Midbrain (tissue), 1 donor: ENCODE measurements at regions not wholly inside any gene's neighbourhood (a gene's known extent, or its start where the extent isn't known, plus 50 kb on each side); places are given as distances from the start of the nearest gene placed in this dataset.

Experiments
- DNase-seq: peaks from one replicate; lab custom pipeline; 2025; lab: John Stamatoyannopoulos, UW

- no peak for DNase-seq
Observed at GRCh38 chr1:98035602-98036002, 114.8 kb upstream of the DPYD start.

- DNase-seq, result no peak
Observed at GRCh38 chr1:98034505-98034904, 113.7 kb upstream of the DPYD start.

GRCh38 chr1:98032958-98033357 is 112.1 kb upstream of the DPYD start:
- no peak for DNase-seq

- no peak for DNase-seq
Observed at GRCh38 chr1:98030976-98031375, 110.1 kb upstream of the DPYD start.

GRCh38 chr1:98030483-98030882 is 109.6 kb upstream of the DPYD start:
- DNase-seq, result no peak

GRCh38 chr1:98028800-98029199 is 108.0 kb upstream of the DPYD start:
- no peak for DNase-seq

GRCh38 chr1:98027103-98027705 is 106.4 kb upstream of the DPYD start:
- no peak for DNase-seq

- DNase-seq, result no peak
Observed at GRCh38 chr1:98025858-98026257, 105.0 kb upstream of the DPYD start.

- DNase-seq, result no peak
Observed at GRCh38 chr1:98021126-98021525, 100.3 kb upstream of the DPYD start.

GRCh38 chr1:98019747-98020146 is 98.9 kb upstream of the DPYD start:
- no peak for DNase-seq

GRCh38 chr1:98018074-98018473 is 97.2 kb upstream of the DPYD start:
- no peak for DNase-seq

GRCh38 chr1:98017184-98017583 is 96.3 kb upstream of the DPYD start:
- DNase-seq, result no peak

GRCh38 chr1:98008373-98008772 is 87.5 kb upstream of the DPYD start:
- no peak for DNase-seq

GRCh38 chr1:98005326-98006010 is 84.6 kb upstream of the DPYD start:
- no peak for DNase-seq

- no peak for DNase-seq
Observed at GRCh38 chr1:98003442-98003841, 82.6 kb upstream of the DPYD start.

- no peak for DNase-seq
Observed at GRCh38 chr1:98002288-98002687, 81.5 kb upstream of the DPYD start.

GRCh38 chr1:98001764-98002163 is 80.9 kb upstream of the DPYD start:
- DNase-seq, result no peak

- DNase-seq, result no peak
Observed at GRCh38 chr1:97999320-97999719, 78.5 kb upstream of the DPYD start.

- peak; percentile 8 for DNase-seq
Observed at GRCh38 chr1:97996880-97997279, 76.0 kb upstream of the DPYD start.

- DNase-seq, result no peak
Observed at GRCh38 chr1:97989094-97989680, 68.4 kb upstream of the DPYD start.

- no peak for DNase-seq
Observed at GRCh38 chr1:97986041-97987005, 65.5 kb upstream of the DPYD start.

GRCh38 chr1:97983126-97983525 is 62.3 kb upstream of the DPYD start:
- DNase-seq, result no peak
